GM18907 (cell line): ENCODE measurements at regions not wholly inside any gene's neighbourhood (a gene's known extent, or its start where the extent isn't known, plus 50 kb on each side); places are given as distances from the start of the nearest gene placed in this dataset.
"Not testable (repeated sequence)": the region's sequence is repeated elsewhere in the genome, so short reads cannot be mapped to it uniquely, and the experiment has no call there.

Experiments
- ATAC-seq: cut with Tn5 transposase; IDR thresholded peaks from one replicate; pipeline ENCODE4 v1.9.1; 2021; ENCODE audit warnings: mild to moderate bottlenecking, moderate library complexity; ENCODE audit not compliant: unreplicated experiment

DNA sequence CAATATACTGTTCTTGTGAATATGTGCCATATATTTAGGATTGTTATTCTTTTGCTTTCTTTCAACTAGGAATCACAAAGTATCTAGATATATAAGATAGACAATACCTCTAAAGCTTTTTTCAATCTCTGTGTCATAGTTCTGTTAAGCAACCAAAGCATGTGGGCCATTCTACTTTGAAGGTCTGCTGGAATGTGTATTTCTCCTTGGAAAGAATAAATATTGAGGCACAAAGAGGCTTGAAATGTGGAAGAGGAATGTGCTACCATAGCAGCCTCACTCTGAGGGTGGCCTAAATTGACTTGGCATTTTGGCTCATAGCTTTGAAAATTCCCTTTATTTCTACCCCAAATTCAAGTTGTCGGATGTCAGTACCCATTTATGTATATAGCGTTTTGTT is 488.5 kb upstream of the MAN1A1 start:
- no peak for ATAC-seq

DNA sequence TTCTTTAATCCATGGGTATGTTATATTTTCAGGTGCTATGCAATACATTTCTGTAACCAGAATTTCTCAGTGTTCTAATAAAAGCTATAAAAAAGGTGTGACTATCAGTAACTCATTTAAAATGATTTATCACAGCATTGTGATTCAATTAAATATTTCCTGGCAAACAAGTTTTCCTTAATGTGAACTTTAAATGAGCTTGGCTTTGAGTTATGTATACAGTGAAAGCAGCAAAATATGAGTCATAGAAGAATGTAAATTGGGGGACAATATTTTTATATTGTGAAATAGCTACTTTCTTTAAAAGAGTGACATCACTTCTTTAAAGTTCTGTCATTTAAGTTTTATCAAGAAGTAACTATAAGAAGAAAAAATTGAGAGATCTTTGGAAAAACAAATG is 484.9 kb upstream of the MAN1A1 start:
- no peak for ATAC-seq

DNA sequence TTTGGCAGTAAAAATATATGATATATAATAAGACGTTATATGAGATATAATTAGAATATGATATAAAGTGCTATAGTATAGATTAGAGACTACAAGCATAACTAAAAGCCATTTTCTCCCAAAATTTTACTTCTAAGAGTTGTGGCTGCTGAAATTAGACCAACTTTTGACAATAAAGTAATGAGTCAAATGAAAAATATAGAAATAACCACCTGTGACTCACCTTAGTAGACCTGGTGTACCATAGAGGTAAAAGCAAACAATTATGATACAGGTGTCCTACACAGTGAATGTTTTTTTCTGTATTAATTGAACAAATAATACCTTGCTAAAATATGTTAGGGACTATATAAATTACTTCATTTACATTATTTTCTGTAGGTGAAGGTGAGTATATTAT is 482.9 kb upstream of the MAN1A1 start:
- ATAC-seq, result no peak

DNA sequence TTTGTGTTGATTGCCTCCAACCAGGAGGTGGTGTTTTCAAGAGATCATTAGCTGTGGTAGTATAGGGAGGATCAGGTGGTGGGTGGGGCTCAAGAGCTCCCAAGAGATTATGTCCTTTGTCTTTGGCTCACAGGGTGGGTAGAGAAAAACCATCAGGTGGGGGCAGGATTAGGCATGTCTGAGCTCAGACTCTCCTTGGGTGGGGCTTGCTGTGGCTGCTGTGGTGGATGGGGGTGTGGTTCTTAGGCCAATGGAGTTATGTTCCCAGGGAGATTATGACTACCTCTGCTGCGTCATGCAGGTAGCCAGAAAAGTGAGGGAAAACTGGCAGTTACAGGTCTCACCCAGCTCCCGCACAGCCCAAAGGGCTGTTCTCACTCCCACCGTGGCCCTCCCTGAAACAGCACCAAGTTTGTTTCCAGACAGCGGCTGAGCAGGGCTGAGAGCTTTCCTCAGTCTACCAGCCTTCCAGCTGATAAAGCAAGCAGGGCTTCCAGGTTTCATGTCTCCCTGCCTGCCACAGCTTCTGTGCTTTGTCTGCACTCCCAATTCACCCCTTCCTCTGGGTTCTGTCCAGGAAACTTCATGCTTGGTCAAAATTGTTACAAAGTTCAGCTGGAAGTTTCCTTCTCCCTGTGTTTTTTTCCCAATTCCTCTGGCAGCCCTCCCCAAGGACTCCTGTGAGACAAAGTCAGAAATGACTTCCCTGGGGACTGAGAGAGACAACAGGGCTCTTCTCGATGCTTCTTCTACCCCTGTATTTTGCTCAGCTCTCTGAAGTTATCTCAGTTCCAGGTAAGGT is 481.1 kb upstream of the MAN1A1 start:
- ATAC-seq, result no peak

DNA sequence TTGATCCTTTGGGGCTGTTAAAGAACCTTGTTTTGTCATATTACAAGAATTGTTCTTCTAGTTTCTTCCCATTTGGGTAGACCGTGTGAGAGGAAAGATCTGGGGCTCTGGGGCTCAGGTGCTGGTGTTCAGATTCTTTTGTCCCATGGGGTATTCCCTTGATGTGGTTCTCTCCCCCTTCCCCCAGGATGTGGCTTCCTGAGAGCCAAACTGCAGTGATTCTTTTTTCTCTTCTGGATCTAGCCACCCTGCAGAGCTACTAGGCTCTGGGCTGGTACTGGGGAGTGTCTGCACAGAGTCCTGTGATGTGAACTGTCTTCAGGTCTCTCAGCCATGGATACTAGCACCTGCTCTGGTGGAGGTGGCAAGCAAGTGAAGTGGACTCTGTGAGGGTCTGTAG is 480.5 kb upstream of the MAN1A1 start:
- no peak for ATAC-seq

DNA sequence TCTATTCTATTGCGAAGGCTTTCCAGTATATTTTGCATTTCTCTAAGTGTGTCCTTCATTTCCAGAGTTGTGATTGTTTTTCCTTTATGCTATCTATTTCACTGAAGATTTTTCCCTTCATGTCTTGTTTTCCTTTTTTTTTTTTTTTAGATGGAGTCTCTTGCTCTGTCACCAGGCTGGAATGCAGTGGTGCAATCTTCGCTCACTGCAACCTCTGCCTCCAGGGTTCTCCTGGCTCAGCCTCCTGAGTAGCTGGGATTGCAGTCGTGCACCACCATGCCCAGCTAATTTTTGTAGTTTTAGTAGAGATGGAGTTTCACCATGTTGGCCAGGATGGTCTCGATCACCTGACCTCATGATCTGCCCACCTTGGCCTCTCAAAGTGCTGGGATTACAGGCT is 479.9 kb upstream of the MAN1A1 start:
- not testable (repeated sequence) for ATAC-seq

DNA sequence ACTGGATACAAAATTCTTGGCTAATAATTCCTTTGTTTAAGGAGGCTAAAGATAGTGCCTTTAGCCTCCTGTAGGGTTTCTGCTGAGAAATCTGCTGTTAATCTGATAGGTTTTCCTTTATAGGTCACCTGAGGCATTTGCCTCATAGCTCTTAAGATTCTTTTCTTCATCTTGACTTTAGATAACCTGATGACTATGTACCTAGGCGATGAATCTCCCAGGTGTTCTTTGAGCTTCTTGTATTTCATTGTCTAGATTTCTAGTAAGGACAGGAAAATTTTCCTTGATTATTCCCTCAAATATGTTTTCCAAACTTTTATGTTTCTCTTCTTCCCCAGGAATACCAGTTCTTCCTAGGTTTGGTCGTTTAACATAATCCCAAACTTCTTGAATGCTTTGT is 479.4 kb upstream of the MAN1A1 start:
- ATAC-seq, result no peak

DNA sequence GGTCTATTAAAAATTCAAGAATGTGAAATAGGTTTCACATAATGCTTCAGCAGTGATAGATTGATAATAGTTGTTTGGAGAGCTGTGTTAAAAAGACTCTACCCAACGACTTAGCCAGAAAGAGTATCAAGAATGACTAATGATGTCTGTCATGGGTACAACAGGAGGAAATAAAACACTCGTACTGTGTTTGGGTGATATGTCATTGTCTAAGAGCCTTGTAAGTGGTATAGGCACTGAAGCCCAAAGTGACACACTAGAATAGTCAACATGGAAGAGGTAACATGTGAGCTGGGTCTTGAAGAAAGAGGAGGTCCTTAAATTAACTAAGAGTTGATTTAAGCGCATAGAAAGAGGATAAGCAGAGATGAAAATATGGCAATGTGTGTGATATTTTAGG is 471.8 kb upstream of the MAN1A1 start:
- ATAC-seq, result no peak

DNA sequence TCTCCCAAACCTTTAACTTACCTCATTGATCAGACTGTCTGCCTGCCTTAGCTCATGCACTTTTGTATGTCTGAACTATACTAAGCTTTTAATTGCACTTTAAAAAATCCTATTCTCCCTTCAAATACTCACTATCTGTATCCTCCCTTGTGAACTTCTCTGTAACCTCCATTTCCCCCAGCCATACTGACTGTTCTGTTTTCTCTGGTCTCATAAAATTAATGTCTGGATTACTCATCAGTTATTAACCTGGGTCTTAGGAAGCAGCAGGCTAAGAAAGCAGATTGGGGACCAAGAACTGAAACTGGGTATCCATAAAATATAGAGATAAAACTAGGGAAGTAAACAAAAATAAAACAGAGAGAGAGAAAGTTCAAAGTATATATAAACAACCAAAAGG is 469.3 kb upstream of the MAN1A1 start:
- ATAC-seq, result no peak

DNA sequence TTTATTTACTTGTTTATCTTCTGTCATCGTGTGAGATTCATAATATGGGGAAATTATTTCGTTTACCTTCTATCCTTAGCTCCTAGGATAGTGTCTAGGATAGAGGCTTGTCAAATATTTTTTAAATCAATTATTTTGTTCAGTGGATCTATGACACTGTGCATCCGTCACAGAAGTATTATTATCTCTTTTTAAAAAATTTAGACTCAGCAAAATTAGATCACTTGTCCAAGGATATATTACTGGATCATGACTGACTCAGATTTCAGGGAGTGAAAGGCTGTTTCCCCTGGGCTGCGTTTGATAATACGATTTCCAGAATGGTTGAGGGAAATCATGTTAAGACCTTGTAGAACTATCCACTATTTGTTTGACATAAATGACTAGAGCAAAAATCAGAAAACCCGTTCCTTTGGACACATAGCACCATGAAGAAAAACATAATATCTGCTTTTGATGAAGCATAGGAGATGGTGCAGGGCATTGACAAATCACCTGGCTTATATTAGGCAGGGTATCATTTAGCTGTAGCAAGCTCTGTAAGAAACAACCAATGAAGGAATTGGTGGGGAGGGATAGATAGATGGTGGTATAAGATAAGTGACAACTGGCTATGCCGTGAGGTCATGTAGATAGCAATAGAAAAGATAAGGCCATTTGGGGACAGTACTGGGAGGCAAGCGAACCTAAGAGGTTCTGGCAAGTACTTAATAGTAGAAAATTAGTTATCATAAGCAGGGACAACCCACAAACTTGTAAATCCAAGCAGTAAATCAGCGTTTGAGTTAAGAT is 465.2 kb upstream of the MAN1A1 start:
- ATAC-seq, result no peak

DNA sequence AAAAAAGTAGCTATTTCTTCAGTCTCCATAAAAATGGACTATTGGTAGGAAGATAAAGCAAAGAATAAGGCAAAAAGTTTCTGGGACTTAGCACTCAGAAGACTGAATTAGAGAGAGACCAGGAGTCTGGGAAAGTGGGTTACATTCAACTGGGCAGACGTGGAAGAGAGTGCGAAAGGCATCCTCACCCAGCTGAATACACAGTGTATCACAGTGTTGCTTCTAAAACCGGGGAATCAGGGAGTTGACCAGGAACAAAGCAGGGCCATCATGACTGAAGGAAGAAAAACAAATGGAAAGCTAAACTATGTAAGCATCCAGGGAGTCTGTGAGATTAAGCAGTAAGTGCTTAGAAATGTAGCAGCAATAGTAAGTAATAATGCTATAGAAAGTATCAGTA is 452.9 kb upstream of the MAN1A1 start:
- no peak for ATAC-seq

DNA sequence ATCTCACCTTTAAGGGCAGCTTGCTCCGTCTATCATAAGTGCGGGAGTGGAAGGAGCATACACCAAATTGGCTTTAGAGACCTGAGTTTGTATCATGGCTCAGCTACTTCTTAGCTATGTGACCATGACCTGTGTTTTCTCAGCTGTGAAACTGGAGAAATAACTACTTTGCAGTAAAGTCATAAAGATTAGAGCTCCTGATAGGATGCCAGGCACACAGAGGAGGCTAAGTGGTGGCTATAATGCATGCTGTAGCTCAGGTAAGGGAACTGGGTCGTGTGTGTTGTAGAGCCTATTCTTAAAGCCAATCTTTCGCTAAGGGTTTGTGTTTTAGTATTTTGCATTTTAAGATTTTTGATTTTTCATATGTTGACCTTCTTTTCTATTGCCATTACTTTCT is 451.5 kb upstream of the MAN1A1 start:
- no peak for ATAC-seq

DNA sequence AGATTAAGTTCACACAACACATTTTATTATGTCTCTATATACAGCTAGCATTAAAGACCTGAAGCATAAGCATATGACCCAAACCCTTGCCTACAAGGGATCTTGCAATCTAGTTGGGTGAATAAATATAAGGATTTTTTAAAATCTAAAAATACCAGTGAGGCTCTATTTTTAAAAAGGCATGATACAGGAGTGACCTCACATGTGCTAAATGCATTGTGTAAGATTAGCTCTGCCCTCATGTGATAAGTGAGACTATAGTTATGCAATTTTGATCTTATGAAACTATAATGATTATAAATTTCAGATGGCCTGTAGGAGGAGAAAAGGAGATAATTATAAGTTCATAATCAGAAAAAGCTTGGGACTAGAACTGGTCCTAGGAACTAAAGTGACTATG is 451.0 kb upstream of the MAN1A1 start:
- ATAC-seq, result no peak

DNA sequence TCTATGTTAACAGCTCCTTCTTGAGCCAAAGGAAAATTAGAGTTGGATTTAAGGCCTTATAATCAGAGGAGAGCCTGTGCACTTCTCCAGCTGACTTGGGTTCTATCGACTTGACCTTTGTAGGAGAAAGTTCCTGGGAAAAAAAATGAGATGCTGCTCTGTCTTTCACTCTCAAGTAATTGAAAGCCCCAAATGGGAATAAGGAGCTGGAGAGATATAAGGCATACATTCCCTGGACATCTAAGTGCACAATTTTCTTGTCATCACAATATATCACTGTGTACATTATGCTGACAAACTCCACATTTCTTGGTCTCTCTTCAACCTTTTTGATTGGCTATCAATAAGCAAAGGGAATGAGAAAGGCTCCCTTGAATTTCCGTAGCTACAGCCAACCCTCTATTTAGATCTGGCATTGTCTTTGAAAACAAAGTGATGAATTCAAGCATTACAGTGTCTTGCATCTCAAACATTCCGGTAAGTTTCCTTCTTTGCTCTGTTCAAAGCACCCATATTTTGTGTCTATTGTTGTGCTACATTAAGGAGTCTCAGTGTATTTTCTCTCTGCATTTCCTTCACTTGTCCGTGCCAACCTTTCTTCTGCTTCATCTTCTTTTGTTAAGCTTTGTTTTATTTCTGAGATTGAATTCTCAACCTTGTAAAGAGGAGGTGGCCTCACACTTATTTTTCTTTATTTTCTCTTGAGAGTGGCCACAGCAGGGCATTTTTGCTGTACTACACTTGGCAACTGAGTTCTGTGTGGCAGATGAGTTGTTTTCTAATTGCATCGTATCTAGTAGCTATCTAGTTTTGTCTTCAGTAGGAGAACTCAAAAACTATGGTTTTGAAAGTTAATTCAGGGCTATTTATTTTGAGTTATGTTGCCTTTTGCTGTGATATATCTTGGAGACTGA is 450.3 kb upstream of the MAN1A1 start:
- ATAC-seq, result no peak

DNA sequence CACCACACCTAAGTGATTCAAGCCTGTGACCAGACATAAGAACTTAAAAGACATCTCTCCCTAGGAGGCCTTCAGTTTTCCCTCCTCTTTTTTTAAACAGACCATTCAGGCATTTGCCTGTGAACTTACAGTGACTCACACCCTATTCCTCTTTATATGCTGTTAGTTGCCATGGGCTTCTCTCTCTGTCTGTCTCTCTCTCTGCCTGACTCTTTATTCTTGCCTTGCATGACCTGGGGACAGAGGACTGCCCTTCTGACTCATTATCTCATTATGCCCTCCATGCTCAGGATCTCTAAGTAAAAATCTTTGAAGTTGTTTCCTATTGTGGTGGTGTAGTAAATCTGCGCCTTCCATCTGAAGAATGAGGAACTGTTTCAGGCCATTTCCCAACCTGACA is 442.2 kb upstream of the MAN1A1 start:
- no peak for ATAC-seq

DNA sequence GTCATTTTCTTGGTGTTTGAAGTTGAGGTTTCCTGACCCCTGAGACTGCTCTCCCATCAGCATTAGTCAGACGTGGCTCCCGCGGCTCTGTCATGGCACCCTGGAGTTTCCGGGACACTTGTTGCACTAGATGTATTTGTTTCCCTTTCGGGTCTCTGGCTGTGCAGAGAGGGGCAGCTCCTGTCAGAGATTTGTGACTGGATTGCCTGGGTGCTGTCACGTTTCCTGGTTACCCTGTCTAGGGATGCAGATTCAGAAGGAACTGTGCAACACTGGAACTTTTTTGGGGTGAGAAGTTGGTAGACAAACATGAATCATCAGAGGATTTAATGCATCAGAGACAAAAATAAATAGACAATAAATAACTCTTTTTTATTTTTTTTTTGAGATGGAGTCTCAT is 431.8 kb upstream of the MAN1A1 start:
- ATAC-seq, result no peak

DNA sequence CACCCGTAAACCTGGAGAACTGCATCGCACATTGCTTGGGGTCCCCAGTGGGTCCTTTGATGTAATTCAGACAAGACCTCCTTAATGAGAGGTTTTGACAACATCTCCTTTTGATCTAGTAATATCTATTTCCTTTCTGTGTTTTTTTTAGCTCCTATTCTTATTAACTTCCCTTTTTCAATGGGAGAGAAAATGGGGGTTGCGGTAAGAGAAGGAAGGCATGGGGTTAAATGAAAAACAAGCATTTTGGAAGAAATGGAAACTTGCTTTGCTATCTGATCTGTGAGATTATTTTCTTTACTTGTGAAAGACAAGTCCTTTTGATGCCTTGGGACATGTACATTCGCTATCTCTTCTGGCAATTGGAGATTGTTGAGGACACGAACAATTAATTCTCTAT is 418.6 kb upstream of the MAN1A1 start:
- ATAC-seq, result no peak

DNA sequence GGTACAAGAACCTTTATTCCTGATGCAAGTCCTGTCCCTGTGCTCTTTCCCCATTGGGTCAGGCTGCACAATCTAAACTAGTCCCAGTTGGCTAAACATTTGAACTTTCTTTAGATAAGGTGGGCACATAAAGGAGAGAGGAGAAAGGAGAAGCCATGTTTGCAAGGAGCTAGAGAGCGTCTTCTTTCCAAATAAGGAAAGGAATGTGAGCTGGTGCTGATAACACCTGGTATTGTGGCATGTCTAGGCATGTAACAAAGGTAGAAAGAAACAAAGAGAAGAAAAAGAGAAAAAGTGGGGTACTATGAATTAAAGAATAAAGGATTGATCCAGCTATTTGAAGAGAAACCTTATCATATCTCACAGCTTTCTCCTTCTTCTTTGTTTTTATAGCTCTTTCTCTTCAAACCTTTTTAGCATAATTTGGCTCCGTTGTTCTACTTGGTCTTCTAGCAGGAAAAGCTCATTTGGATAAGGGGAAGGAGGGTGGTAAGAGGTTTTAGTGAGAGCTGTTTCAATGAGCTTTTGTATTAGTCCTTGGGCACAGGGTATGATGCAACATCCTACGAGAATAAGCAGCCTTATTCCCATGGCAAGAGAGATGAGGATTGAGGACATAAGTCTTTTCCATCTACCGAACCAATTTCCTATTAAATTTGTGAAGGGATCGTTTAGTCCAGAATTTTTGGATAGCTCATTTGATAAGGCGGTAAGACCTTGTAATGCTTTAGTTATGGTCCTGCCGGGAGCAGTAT is 415.5 kb upstream of the MAN1A1 start:
- no peak for ATAC-seq

DNA sequence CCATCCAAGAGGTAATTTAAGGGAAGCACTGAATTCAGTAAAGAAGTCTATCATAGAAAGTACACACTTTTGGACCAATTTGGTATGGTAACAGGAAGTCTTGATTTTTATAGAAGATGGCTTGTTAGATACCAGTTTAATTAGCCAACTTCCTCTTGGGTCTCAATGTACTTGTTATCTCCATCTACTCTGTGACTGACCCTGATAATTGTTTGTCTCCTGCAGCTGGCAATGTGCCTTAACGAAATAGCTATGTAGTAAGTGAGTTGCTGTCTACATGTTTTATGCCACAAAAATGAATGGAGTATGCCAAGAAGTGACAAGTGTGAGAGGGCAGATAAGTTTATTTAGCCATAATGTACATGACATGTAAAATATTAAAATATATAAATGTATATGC is 410.5 kb upstream of the MAN1A1 start:
- ATAC-seq, result no peak

DNA sequence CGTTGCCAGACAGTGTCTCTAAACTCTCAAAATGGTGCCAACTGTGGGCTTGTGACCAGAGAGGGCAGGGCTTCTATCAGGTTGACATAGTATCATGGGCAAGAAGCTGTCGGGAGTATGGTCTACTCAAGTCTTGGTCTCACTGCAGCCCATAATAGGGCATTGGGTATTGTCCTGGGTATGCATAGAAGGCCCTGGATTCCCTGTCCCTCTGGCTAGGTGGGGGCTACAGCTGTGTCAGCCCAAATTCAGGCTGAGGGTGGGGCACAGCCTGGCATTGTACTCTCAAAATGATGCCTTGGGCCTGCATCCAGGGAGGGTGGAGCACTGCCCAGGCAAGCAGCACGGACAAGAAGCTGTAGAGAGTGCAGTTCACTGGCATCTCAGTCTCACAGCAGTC is 408.8 kb upstream of the MAN1A1 start:
- ATAC-seq, result no peak

DNA sequence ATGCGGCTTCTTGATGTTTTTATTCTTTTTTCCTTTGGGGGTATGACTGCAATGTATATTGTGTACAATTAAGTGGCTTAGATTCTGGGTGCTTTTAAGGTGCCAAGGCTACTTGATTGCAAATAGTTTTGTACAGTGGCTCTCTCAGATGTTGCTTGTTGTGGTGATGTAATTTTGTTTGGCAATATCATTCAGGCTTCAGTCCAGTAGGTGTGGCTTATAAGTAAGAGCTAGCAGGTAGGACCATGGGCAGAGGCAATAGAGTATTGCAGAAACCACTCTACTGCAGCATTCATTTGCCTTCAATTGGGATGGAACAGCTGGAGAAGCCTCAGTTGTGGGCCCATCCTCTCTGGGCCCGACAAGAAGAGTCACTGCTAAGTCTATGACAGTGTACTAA is 407.9 kb upstream of the MAN1A1 start:
- ATAC-seq, result no peak
